Astrocyte (in vitro differentiated cells and primary cell): ENCODE measurements at regions not wholly inside any gene's neighbourhood (a gene's known extent, or its start where the extent isn't known, plus 50 kb on each side); places are given as distances from the start of the nearest gene placed in this dataset.

Source experiments
- DNase-seq: peaks from one replicate; pipeline ENCODE4 v3.0.0-alpha.2; 2010; ENCODE audit warnings: low read depth
- FAIRE-seq: peaks from 2 replicates; lab custom pipeline; 2011; peaks lifted over from hg19 to GRCh38; lab: Jason Lieb, UNC
- H2AFZ ChIP-seq: 2 replicates; pipeline ENCODE4 v1.6.0; 2012; ENCODE audit warnings: low read depth, low read length, inconsistent platforms
- H3K27ac ChIP-seq: 2 replicates; pipeline ENCODE4 v1.5.1; 2011; ENCODE audit warnings: low read depth, low read length, inconsistent platforms
- H3K27me3 ChIP-seq: 2 replicates; pipeline ENCODE4 v1.6.0; 2011; ENCODE audit warnings: low read length, inconsistent platforms; ENCODE audit not compliant: insufficient read depth
- H3K36me3 ChIP-seq: 2 replicates; pipeline ENCODE4 v1.5.1; 2011; ENCODE audit warnings: low read length, inconsistent platforms; ENCODE audit not compliant: insufficient read depth
- H3K4me1 ChIP-seq: 2 replicates; pipeline ENCODE4 v1.5.1; 2011; ENCODE audit warnings: low read length, inconsistent platforms; ENCODE audit not compliant: insufficient read depth
- H3K4me2 ChIP-seq: 2 replicates; pipeline ENCODE4 v1.6.0; 2012; ENCODE audit warnings: low read length, inconsistent platforms
- H3K4me3 ChIP-seq: 2 replicates; pipeline ENCODE4 v1.5.1; 2011; ENCODE audit warnings: low read depth, mild to moderate bottlenecking, low read length, inconsistent platforms; ENCODE audit not compliant: insufficient read depth
- H3K79me2 ChIP-seq: 2 replicates; pipeline ENCODE4 v1.6.0; 2012; ENCODE audit warnings: mild to moderate bottlenecking, low read length, inconsistent platforms; ENCODE audit not compliant: insufficient read depth
- H3K9ac ChIP-seq: 2 replicates; pipeline ENCODE4 v1.6.0; 2012; ENCODE audit warnings: mild to moderate bottlenecking, low read length, inconsistent platforms
- H3K9me3 ChIP-seq: 2 replicates; pipeline ENCODE4 v1.5.1; 2012; ENCODE audit warnings: low read depth, mild to moderate bottlenecking, low read length, inconsistent platforms; ENCODE audit not compliant: insufficient read depth
- H4K20me1 ChIP-seq: 2 replicates; pipeline ENCODE4 v1.6.0; 2012; ENCODE audit warnings: low read length, inconsistent platforms; ENCODE audit not compliant: insufficient read depth
- H3K27ac Mint-ChIP-seq: one replicate; pipeline ENCODE4 v1.8.0; 2021; ENCODE audit warnings: mild to moderate bottlenecking, mixed read lengths; ENCODE audit not compliant: unreplicated experiment
- H3K27me3 Mint-ChIP-seq: one replicate; pipeline ENCODE4 v1.8.0; 2021; ENCODE audit warnings: low read depth, mixed read lengths; ENCODE audit not compliant: unreplicated experiment
- H3K36me3 Mint-ChIP-seq: one replicate; pipeline ENCODE4 v1.8.0; 2021; ENCODE audit warnings: low read depth, mixed read lengths; ENCODE audit not compliant: unreplicated experiment
- H3K4me1 Mint-ChIP-seq: one replicate; pipeline ENCODE4 v1.8.0; 2021; ENCODE audit warnings: low read depth, mixed read lengths; ENCODE audit not compliant: unreplicated experiment
- H3K4me3 Mint-ChIP-seq: one replicate; pipeline ENCODE4 v1.8.0; 2021; ENCODE audit warnings: mild to moderate bottlenecking, moderate library complexity, mixed read lengths; ENCODE audit not compliant: unreplicated experiment
- H3K9me3 Mint-ChIP-seq: one replicate; pipeline ENCODE4 v1.8.0; 2021; ENCODE audit warnings: mild to moderate bottlenecking, mixed read lengths; ENCODE audit not compliant: unreplicated experiment
- EZH2 ChIP-seq: IDR thresholded peaks from 2 replicates; pipeline ENCODE4 v1.6.1; 2012; ENCODE audit warnings: mild to moderate bottlenecking, low read length, inconsistent platforms; ENCODE audit not compliant: insufficient read depth
- TF ChIP-seq, protein P1 (sequence below): IDR thresholded peaks from 2 replicates; pipeline ENCODE4 v1.5.1; 2011; ENCODE audit warnings: low read depth, mild to moderate bottlenecking, inconsistent platforms, low read length, moderate library complexity; ENCODE audit not compliant: insufficient read depth

GRCh38 chr19:46958532-46958931, 61.1 kb upstream of the NPAS1 start:
- Mint-ChIP-seq H3K4me3 (peak overlapping the region; percentile 46), H3K36me3 (peaks cover 7% of the 10 kb centered on the region)
- H4K20me1 ChIP-seq: no peaks in the 10 kb centered on the region

GRCh38 chr19:46959894-46960556, 59.6 kb upstream of the NPAS1 start:
- Mint-ChIP-seq H3K4me1 (peaks cover 38% of the 10 kb centered on the region), H3K9me3 (no peaks in the 10 kb centered on the region), H3K27me3 (no peaks in the 10 kb centered on the region), H3K4me3 (peak overlapping the region; percentile 25), H3K27ac (peak overlapping the region; percentile 51), H3K36me3 (no peaks in the 10 kb centered on the region)
- no peak overlapping the region for H3K4me2 ChIP-seq
- H2AFZ ChIP-seq: no peak overlapping the region
- no peak overlapping the region for H3K4me3 ChIP-seq
- TF ChIP-seq, protein P1, sequence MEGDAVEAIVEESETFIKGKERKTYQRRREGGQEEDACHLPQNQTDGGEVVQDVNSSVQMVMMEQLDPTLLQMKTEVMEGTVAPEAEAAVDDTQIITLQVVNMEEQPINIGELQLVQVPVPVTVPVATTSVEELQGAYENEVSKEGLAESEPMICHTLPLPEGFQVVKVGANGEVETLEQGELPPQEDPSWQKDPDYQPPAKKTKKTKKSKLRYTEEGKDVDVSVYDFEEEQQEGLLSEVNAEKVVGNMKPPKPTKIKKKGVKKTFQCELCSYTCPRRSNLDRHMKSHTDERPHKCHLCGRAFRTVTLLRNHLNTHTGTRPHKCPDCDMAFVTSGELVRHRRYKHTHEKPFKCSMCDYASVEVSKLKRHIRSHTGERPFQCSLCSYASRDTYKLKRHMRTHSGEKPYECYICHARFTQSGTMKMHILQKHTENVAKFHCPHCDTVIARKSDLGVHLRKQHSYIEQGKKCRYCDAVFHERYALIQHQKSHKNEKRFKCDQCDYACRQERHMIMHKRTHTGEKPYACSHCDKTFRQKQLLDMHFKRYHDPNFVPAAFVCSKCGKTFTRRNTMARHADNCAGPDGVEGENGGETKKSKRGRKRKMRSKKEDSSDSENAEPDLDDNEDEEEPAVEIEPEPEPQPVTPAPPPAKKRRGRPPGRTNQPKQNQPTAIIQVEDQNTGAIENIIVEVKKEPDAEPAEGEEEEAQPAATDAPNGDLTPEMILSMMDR: no peak
- no peak for TF ChIP-seq EZH2
- H3K27me3 ChIP-seq: no peaks in the 10 kb centered on the region
- H4K20me1 ChIP-seq: no peaks in the 10 kb centered on the region
- peak; percentile 48 for DNase-seq
- peak overlapping the region; percentile 36 for H3K27ac ChIP-seq
- H3K9me3 ChIP-seq: no peaks in the 10 kb centered on the region
- no peak overlapping the region for H3K9ac ChIP-seq
- FAIRE-seq: no peak
- H3K79me2 ChIP-seq: peaks cover 57% of the 10 kb centered on the region
- H3K36me3 ChIP-seq: no peaks in the 10 kb centered on the region
- peaks cover 37% of the 10 kb centered on the region for H3K4me1 ChIP-seq

More at GRCh38 chr19:46958532-46958931, 61.1 kb upstream of the NPAS1 start:
- Histone ChIP-seq H3K4me3 (no peak overlapping the region), H3K27ac (peak overlapping the region; percentile 20), H3K79me2 (peaks cover 58% of the 10 kb centered on the region), H3K27me3 (no peaks in the 10 kb centered on the region), H3K9ac (peak overlapping the region; percentile 35), H3K36me3 (no peaks in the 10 kb centered on the region), H3K4me1 (peaks cover 39% of the 10 kb centered on the region), H3K4me2 (no peak overlapping the region), H2AFZ (no peak overlapping the region), H3K9me3 (no peaks in the 10 kb centered on the region)
- DNase-seq (peak; percentile 39), FAIRE-seq (no peak)
- Mint-ChIP-seq H3K9me3 (no peaks in the 10 kb centered on the region), H3K27ac (peak overlapping the region; percentile 79), H3K4me1 (peaks cover 42% of the 10 kb centered on the region), H3K27me3 (no peaks in the 10 kb centered on the region)
- TF ChIP-seq EZH2: no peak
- TF ChIP-seq, protein P1: no peak

- Mint-ChIP-seq H3K9me3 (no peaks in the 10 kb centered on the region), H3K4me1 (peaks cover 30% of the 10 kb centered on the region), H3K4me3 (no peak overlapping the region), H3K27ac (peak overlapping the region; percentile 55), H3K36me3 (peaks cover 4% of the 10 kb centered on the region), H3K27me3 (no peaks in the 10 kb centered on the region)
- Histone ChIP-seq H3K79me2 (peaks cover 49% of the 10 kb centered on the region), H4K20me1 (no peaks in the 10 kb centered on the region), H3K4me1 (peaks cover 29% of the 10 kb centered on the region), H3K4me3 (no peak overlapping the region), H3K27ac (peak overlapping the region; percentile 95), H2AFZ (no peak overlapping the region), H3K9ac (peak overlapping the region; percentile 71), H3K9me3 (no peaks in the 10 kb centered on the region), H3K27me3 (no peaks in the 10 kb centered on the region), H3K36me3 (no peaks in the 10 kb centered on the region), H3K4me2 (peak overlapping the region; percentile 79)
- TF ChIP-seq, protein P1: no peak
- no peak for TF ChIP-seq EZH2
- peak; percentile 20 for FAIRE-seq
- no peak for DNase-seq
These were observed 57.5 kb upstream of the NPAS1 start for GRCh38 chr19:46962030-46962570.
